HS-27A (cell line): ENCODE measurements at regions not wholly inside any gene's neighbourhood (a gene's known extent, or its start where the extent isn't known, plus 50 kb on each side); places are given as distances from the start of the nearest gene placed in this dataset.

ENCODE experiments used
- DNase-seq: peaks from one replicate; pipeline ENCODE4 v3.0.0-alpha.2; 2012; ENCODE audit warnings: low read depth, missing footprints

GRCh38 chr1:38455829-38456530 lies 403.6 kb downstream of the RRAGC start:
- no peak for DNase-seq

- no peak for DNase-seq
Measured at GRCh38 chr1:38454749-38455441, 404.7 kb downstream of the RRAGC start.

- DNase-seq = no peak
Measured at GRCh38 chr1:38454236-38454635, 405.3 kb downstream of the RRAGC start.

GRCh38 chr1:38452246-38452645 lies 405.7 kb upstream of the POU3F1 start:
- no peak for DNase-seq

GRCh38 chr1:38451541-38451993 lies 405.0 kb upstream of the POU3F1 start:
- DNase-seq = peak; percentile 9

GRCh38 chr1:38448893-38449292 lies 402.3 kb upstream of the POU3F1 start:
- DNase-seq = no peak

GRCh38 chr1:38446936-38447335 lies 400.3 kb upstream of the POU3F1 start:
- no peak for DNase-seq

GRCh38 chr1:38444770-38445442 lies 398.3 kb upstream of the POU3F1 start:
- DNase-seq = no peak

- no peak for DNase-seq
Measured at GRCh38 chr1:38444311-38444710, 397.7 kb upstream of the POU3F1 start.

GRCh38 chr1:38440402-38440801 lies 393.8 kb upstream of the POU3F1 start:
- DNase-seq = no peak

- no peak for DNase-seq
Measured at GRCh38 chr1:38436749-38437148, 390.2 kb upstream of the POU3F1 start.

- no peak for DNase-seq
Measured at GRCh38 chr1:38436006-38436405, 389.4 kb upstream of the POU3F1 start.

- DNase-seq = no peak
Measured at GRCh38 chr1:38433084-38433722, 386.6 kb upstream of the POU3F1 start.

GRCh38 chr1:38431535-38432376 lies 385.2 kb upstream of the POU3F1 start:
- DNase-seq = no peak

GRCh38 chr1:38430949-38431348 lies 384.4 kb upstream of the POU3F1 start:
- DNase-seq = no peak

GRCh38 chr1:38424677-38425076 lies 378.1 kb upstream of the POU3F1 start:
- no peak for DNase-seq

GRCh38 chr1:38420666-38421065 lies 374.1 kb upstream of the POU3F1 start:
- DNase-seq = no peak

GRCh38 chr1:38418195-38419030 lies 371.8 kb upstream of the POU3F1 start:
- no peak for DNase-seq

- DNase-seq = no peak
Measured at GRCh38 chr1:38403667-38404066, 357.1 kb upstream of the POU3F1 start.

GRCh38 chr1:38402230-38402815 lies 355.7 kb upstream of the POU3F1 start:
- DNase-seq = no peak
